ENCODE measurements at regions not wholly inside any gene's neighbourhood (a gene's known extent, or its start where the extent isn't known, plus 50 kb on each side); places are given as distances from the start of the nearest gene placed in this dataset.

DNA sequence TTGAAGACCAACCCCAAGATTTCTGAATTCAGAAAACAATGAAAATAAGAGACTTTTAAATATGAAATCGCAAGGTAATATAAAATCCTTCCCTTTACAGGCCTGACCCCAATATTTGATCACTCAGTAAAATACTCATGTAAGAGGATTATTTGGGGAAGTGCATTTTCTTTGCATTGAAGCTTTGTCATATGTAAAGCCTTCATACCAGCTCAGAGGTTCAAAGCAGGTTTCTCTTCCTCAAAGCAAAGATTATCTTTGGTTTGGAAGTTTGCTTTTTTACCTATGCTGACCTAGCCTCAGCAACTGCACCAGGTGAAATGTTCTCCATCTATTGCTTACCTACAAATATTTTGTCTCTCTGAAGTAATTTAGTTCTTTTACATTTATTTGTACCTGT is 106.5 kb upstream of the PARP8 start:
- Histone ChIP-seq H3K27ac (no peak overlapping the region), H3K4me1 (no peaks in the 10 kb centered on the region), H3K27me3 (no peaks in the 10 kb centered on the region), H3K36me3 (no peaks in the 10 kb centered on the region), H3K4me3 (no peak overlapping the region), H3K9me3 (no peaks in the 10 kb centered on the region)
- WGBS, 2 donors (ENCODE audit: low coverage in 1 of 2) = 94 to 100% methylated on average over 1 of the region's 1 CpG
- intact Hi-C loops (cut with DNase I; ENCODE audit: low total_unique reads) (no loop called here), in situ Hi-C loops (cut with MboI; ENCODE audit: low pct_ligation_motif_present in 1 of 4, low pct_unique_long_range_greater_than_20kb in 1 of 4, low sequenced_read_pairs in 3 of 4) (no loop called here)
- DNase-seq = no peak
- TF ChIP-seq EP300 (IDR thresholded peaks at IDR 0.05; ENCODE audit: low read depth) = no peak
- TF ChIP-seq POLR2A (IDR thresholded peaks at IDR 0.05) = no peak
- TF ChIP-seq POLR2AphosphoS5 (IDR thresholded peaks at IDR 0.05) = no peak
- TF ChIP-seq, protein P1, sequence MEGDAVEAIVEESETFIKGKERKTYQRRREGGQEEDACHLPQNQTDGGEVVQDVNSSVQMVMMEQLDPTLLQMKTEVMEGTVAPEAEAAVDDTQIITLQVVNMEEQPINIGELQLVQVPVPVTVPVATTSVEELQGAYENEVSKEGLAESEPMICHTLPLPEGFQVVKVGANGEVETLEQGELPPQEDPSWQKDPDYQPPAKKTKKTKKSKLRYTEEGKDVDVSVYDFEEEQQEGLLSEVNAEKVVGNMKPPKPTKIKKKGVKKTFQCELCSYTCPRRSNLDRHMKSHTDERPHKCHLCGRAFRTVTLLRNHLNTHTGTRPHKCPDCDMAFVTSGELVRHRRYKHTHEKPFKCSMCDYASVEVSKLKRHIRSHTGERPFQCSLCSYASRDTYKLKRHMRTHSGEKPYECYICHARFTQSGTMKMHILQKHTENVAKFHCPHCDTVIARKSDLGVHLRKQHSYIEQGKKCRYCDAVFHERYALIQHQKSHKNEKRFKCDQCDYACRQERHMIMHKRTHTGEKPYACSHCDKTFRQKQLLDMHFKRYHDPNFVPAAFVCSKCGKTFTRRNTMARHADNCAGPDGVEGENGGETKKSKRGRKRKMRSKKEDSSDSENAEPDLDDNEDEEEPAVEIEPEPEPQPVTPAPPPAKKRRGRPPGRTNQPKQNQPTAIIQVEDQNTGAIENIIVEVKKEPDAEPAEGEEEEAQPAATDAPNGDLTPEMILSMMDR (IDR thresholded peaks at IDR 0.05) = no peak

DNA sequence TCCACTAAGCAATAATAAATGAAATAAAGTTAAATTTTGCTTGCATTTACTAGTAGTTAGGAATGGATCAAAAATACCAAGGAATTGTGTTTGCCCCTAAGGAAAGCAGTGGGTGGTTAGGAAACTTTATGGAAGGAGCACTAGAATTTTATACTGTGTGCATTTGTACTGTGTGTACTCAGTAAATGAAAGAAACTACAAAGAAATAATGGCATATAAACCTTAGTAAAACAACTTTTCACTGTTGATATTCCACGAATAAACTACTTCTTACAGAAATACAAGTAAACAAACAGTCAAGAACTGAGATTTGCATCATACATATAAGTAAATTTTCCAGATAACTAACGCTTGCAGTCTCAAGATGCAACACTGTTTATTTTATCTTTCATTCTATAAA is 103.7 kb upstream of the PARP8 start:
- Histone ChIP-seq H3K4me1 (no peaks in the 10 kb centered on the region), H3K9me3 (no peaks in the 10 kb centered on the region), H3K27me3 (no peaks in the 10 kb centered on the region), H3K4me3 (no peak overlapping the region), H3K27ac (no peak overlapping the region), H3K36me3 (no peaks in the 10 kb centered on the region)
- 17 to 32% methylated on average over 2 of the region's 2 CpGs for WGBS, 2 donors (ENCODE audit: low coverage in 1 of 2)
- intact Hi-C loops (cut with DNase I; ENCODE audit: low total_unique reads) = no loop called here
- DNase-seq = no peak
- in situ Hi-C loops (cut with MboI; ENCODE audit: low pct_ligation_motif_present in 1 of 4, low pct_unique_long_range_greater_than_20kb in 1 of 4, low sequenced_read_pairs in 3 of 4) = no loop called here
- TF ChIP-seq POLR2A (IDR thresholded peaks at IDR 0.05) (no peak), POLR2AphosphoS5 (IDR thresholded peaks at IDR 0.05) (no peak), EP300 (IDR thresholded peaks at IDR 0.05; ENCODE audit: low read depth) (no peak)
- TF ChIP-seq, protein P1 (IDR thresholded peaks at IDR 0.05) = no peak

DNA sequence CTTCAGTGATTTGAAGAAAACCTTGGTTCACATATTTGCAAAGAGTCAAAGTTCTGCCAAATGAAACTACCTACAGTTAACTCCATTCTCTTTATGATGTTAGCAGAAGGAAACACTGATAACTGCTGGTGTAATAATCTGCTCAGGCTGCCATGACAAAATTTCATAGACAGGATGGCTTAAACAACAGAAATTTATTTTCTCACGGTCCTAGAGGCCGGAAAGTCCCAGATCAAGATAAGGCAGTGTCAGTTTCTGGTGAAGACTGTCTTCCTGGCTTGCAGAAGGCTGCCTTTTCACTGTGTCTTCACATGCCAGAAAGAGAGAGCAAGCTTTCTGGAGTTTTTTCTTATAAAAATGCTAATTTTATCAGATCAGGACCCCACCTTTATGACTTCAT is 102.4 kb upstream of the PARP8 start:
- Histone ChIP-seq H3K27me3 (no peaks in the 10 kb centered on the region), H3K9me3 (no peaks in the 10 kb centered on the region), H3K27ac (no peak overlapping the region), H3K36me3 (no peaks in the 10 kb centered on the region), H3K4me1 (no peaks in the 10 kb centered on the region), H3K4me3 (no peak overlapping the region)
- intact Hi-C loops (cut with DNase I; ENCODE audit: low total_unique reads) (no loop called here), in situ Hi-C loops (cut with MboI; ENCODE audit: low pct_ligation_motif_present in 1 of 4, low pct_unique_long_range_greater_than_20kb in 1 of 4, low sequenced_read_pairs in 3 of 4) (no loop called here)
- no peak for DNase-seq
- TF ChIP-seq, protein P1 (IDR thresholded peaks at IDR 0.05) = no peak
- no peak for TF ChIP-seq POLR2A (IDR thresholded peaks at IDR 0.05)
- TF ChIP-seq POLR2AphosphoS5 (IDR thresholded peaks at IDR 0.05) = no peak
- TF ChIP-seq EP300 (IDR thresholded peaks at IDR 0.05; ENCODE audit: low read depth) = no peak
- WGBS, 2 donors (ENCODE audit: low coverage in 1 of 2) = 26 to 31% methylated on average over 2 of the region's 2 CpGs

DNA sequence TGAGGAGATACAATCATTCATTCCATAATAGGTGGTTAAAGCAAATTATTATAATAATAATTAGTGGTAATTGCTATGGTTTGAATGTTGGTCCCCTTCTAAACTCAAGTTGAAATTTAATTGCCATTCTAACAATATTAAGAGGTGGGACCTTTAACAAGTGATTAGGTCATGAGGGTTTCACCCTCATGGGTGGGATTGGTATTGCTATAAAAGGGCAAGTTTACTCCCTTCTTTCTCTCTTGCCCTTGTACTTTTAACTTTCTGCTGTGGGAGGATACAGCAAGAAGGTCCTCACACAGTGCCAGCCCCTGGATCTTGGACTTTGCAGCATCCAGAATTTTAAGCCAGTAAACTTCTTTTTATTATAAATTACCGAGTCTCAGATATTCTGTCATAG is 101.9 kb upstream of the PARP8 start:
- H3K27me3 ChIP-seq = no peaks in the 10 kb centered on the region
- H3K9me3 ChIP-seq = no peaks in the 10 kb centered on the region
- DNase-seq = no peak
- 80 to 85% methylated on average over 1 of the region's 1 CpG for WGBS, 2 donors (ENCODE audit: low coverage in 1 of 2)
- no peak overlapping the region for H3K4me3 ChIP-seq
- intact Hi-C loops (cut with DNase I; ENCODE audit: low total_unique reads) (no loop called here), in situ Hi-C loops (cut with MboI; ENCODE audit: low pct_ligation_motif_present in 1 of 4, low pct_unique_long_range_greater_than_20kb in 1 of 4, low sequenced_read_pairs in 3 of 4) (no loop called here)
- H3K4me1 ChIP-seq = no peaks in the 10 kb centered on the region
- no peak overlapping the region for H3K27ac ChIP-seq
- H3K36me3 ChIP-seq = no peaks in the 10 kb centered on the region
- TF ChIP-seq POLR2A (IDR thresholded peaks at IDR 0.05) (no peak), POLR2AphosphoS5 (IDR thresholded peaks at IDR 0.05) (no peak), EP300 (IDR thresholded peaks at IDR 0.05; ENCODE audit: low read depth) (no peak)
- TF ChIP-seq, protein P1 (IDR thresholded peaks at IDR 0.05) = no peak
